Neural progenitor cell (in vitro differentiated cells): ENCODE measurements at regions not wholly inside any gene's neighbourhood (a gene's known extent, or its start where the extent isn't known, plus 50 kb on each side); places are given as distances from the start of the nearest gene placed in this dataset.
A peak's percentile ranks its signal among the peaks of the same experiment; 100 is the strongest.

Experiments
- DNase-seq: peaks from one replicate; pipeline ENCODE4 v3.0.0-alpha.2; 2016; ENCODE audit warnings: low spot score
- H2AFZ ChIP-seq: fragments of 200-600 bp; sonication (generic); replicated peaks from 2 replicates; pipeline ENCODE4 v1.6.1; 2016; ENCODE audit warnings: antibody characterized with exemption
- H3F3A ChIP-seq: fragments of 200-600 bp; sonication (generic); 2 replicates; pipeline ENCODE4 v1.6.1; 2016; ENCODE audit warnings: antibody characterized with exemption, low read depth
- H3K27ac ChIP-seq: fragments of 200-600 bp; sonication (generic); 2 replicates; pipeline ENCODE4 v1.5.1; 2016; ENCODE audit warnings: mild to moderate bottlenecking
- H3K27me3 ChIP-seq: fragments of 200-600 bp; sonication (generic); 2 replicates; pipeline ENCODE4 v1.6.1; 2016; ENCODE audit warnings: mild to moderate bottlenecking, moderate library complexity
- H3K36me3 ChIP-seq: fragments of 200-600 bp; sonication (generic); 2 replicates; pipeline ENCODE4 v1.5.1; 2016
- H3K4me1 ChIP-seq: fragments of 200-600 bp; sonication (generic); 2 replicates; pipeline ENCODE4 v1.6.1; 2016; ENCODE audit warnings: mixed run types
- H3K4me2 ChIP-seq: fragments of 200-600 bp; sonication (generic); 2 replicates; pipeline ENCODE4 v1.6.1; 2016
- H3K4me3 ChIP-seq: fragments of 200-600 bp; sonication (generic); 2 replicates; pipeline ENCODE4 v1.5.1; 2016
- H3K79me2 ChIP-seq: fragments of 200-600 bp; sonication (generic); 2 replicates; pipeline ENCODE4 v1.6.1; 2016; ENCODE audit warnings: low read depth
- H3K9ac ChIP-seq: fragments of 200-600 bp; sonication (generic); 2 replicates; pipeline ENCODE4 v1.6.1; 2016
- H3K9me3 ChIP-seq: fragments of 200-600 bp; sonication (generic); 2 replicates; pipeline ENCODE4 v1.5.1; 2016; ENCODE audit warnings: low read depth
- H4K20me1 ChIP-seq: fragments of 200-600 bp; sonication (generic); 2 replicates; pipeline ENCODE4 v1.6.1; 2016; ENCODE audit warnings: low read depth
- H3K27ac Mint-ChIP-seq: 3 replicates; pipeline ENCODE4 v1.8.0; 2021; ENCODE audit warnings: mixed read lengths
- H3K27me3 Mint-ChIP-seq: 2 replicates; pipeline ENCODE4 v1.8.0; 2022; ENCODE audit warnings: low read depth, mild to moderate bottlenecking, inconsistent platforms, moderate library complexity, mixed read lengths; ENCODE audit not compliant: insufficient read depth
- H3K36me3 Mint-ChIP-seq: 3 replicates; pipeline ENCODE4 v1.8.0; 2021; ENCODE audit warnings: mixed read lengths
- H3K4me1 Mint-ChIP-seq: 3 replicates; pipeline ENCODE4 v1.8.0; 2021; ENCODE audit warnings: mixed read lengths
- H3K4me3 Mint-ChIP-seq: 3 replicates; pipeline ENCODE4 v1.8.0; 2021; ENCODE audit warnings: mild to moderate bottlenecking, moderate library complexity, mixed read lengths
- H3K9me3 Mint-ChIP-seq: 3 replicates; pipeline ENCODE4 v1.8.0; 2020; ENCODE audit warnings: mixed read lengths
- CTCF ChIP-seq: fragments of 200-600 bp; sonication (generic); IDR thresholded peaks from 2 replicates; pipeline ENCODE4 v1.5.1; 2017; ENCODE audit warnings: antibody characterized with exemption, mild to moderate bottlenecking
- EZH2 ChIP-seq: fragments of 200-600 bp; sonication (generic); IDR thresholded peaks from 2 replicates; pipeline ENCODE4 v1.6.1; 2017; ENCODE audit warnings: antibody characterized with exemption, mild to moderate bottlenecking, moderate library complexity
- EZH2phosphoT487 ChIP-seq: fragments of 200-600 bp; sonication (generic); IDR thresholded peaks from 2 replicates; pipeline ENCODE4 v1.6.1; 2017; ENCODE audit warnings: antibody characterized with exemption

GRCh38 chr1:79264975-79265818 is 258.7 kb upstream of the ADGRL4 start:
- H3K4me3 Mint-ChIP-seq: no peak overlapping the region
- no peak overlapping the region for H3K4me2 ChIP-seq
- no peaks in the 10 kb centered on the region for H3K36me3 Mint-ChIP-seq
- no peak overlapping the region for H3K9ac ChIP-seq
- H3K27ac ChIP-seq: no peak overlapping the region
- H3K27me3 ChIP-seq: peaks cover 4% of the 10 kb centered on the region
- no peak for DNase-seq
- H3K79me2 ChIP-seq: no peaks in the 10 kb centered on the region
- no peaks in the 10 kb centered on the region for H3K27me3 Mint-ChIP-seq
- H3F3A ChIP-seq: peaks cover 7% of the 10 kb centered on the region
- TF ChIP-seq EZH2phosphoT487 (no peak), EZH2 (no peak), CTCF (no peak)
- no peaks in the 10 kb centered on the region for H3K9me3 ChIP-seq
- peaks cover 10% of the 10 kb centered on the region for H3K4me1 Mint-ChIP-seq
- no peak overlapping the region for H3K27ac Mint-ChIP-seq
- H3K9me3 Mint-ChIP-seq: no peaks in the 10 kb centered on the region
- H4K20me1 ChIP-seq: no peaks in the 10 kb centered on the region
- H2AFZ ChIP-seq: no peak overlapping the region
- peaks cover 17% of the 10 kb centered on the region for H3K4me1 ChIP-seq
- no peaks in the 10 kb centered on the region for H3K36me3 ChIP-seq
- H3K4me3 ChIP-seq: no peak overlapping the region

DNA sequence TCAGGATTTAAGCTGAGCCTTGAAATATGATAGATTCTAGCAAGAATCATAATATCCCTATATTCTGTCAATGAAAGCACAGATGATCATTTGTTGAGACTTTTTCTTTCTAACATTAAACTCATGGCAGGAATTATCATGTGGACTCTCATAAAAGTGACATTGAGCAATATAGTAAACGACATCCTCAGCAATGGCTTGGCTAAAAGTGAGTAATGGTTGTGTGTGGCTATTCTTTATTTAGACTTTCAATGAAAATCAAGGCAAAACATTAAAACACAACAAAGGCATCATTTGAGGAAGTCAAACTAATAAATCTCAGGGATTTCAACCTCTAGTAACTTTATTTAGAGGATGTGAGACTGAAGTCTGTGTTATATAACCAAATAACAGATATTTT is 257.8 kb upstream of the ADGRL4 start:
- Histone ChIP-seq H3K36me3 (no peaks in the 10 kb centered on the region), H3K9me3 (no peaks in the 10 kb centered on the region), H3K4me2 (no peak overlapping the region), H3F3A (peaks cover 7% of the 10 kb centered on the region), H3K79me2 (no peaks in the 10 kb centered on the region), H3K27ac (no peak overlapping the region), H4K20me1 (no peaks in the 10 kb centered on the region), H3K27me3 (peaks cover 4% of the 10 kb centered on the region), H3K4me3 (no peak overlapping the region), H3K9ac (no peak overlapping the region), H3K4me1 (peaks cover 17% of the 10 kb centered on the region), H2AFZ (no peak overlapping the region)
- peaks cover 10% of the 10 kb centered on the region for H3K4me1 Mint-ChIP-seq
- no peak for TF ChIP-seq EZH2
- no peak for TF ChIP-seq CTCF
- TF ChIP-seq EZH2phosphoT487: no peak
- no peaks in the 10 kb centered on the region for H3K36me3 Mint-ChIP-seq
- DNase-seq: no peak
- no peaks in the 10 kb centered on the region for H3K27me3 Mint-ChIP-seq
- H3K27ac Mint-ChIP-seq: no peak overlapping the region
- no peak overlapping the region for H3K4me3 Mint-ChIP-seq
- no peaks in the 10 kb centered on the region for H3K9me3 Mint-ChIP-seq

DNA sequence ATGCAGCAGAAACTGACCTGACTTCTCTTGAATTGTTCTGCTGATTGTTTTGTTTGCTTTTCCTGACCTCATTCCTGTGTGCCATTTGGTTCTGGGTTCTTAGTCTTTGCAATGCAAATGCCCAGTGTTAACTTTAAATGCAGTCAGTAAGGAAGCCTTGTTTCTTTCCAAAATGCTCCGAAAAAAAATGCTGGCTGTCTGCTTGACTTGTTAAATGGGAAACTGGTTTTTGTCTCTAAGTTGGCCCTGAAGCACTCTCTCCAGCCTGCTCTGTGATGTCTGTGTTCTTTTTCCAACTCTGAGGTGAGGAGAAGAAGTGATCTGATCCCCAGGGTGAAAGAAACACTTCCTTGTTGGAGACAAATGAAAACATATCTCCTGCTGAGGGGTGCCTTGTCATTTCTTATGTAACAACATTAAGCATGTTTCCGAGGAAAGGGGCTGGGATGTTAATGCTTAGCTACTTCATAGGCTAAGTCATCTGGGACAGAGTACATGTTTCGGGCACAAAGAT is 256.3 kb upstream of the ADGRL4 start:
- peaks cover 4% of the 10 kb centered on the region for H3K27me3 ChIP-seq
- no peak overlapping the region for H3K27ac ChIP-seq
- no peaks in the 10 kb centered on the region for H3K79me2 ChIP-seq
- H3K36me3 Mint-ChIP-seq: no peaks in the 10 kb centered on the region
- no peaks in the 10 kb centered on the region for H3K9me3 ChIP-seq
- no peaks in the 10 kb centered on the region for H3K9me3 Mint-ChIP-seq
- H2AFZ ChIP-seq: peak overlapping the region; percentile 85
- peaks cover 7% of the 10 kb centered on the region for H3F3A ChIP-seq
- H3K4me3 ChIP-seq: no peak overlapping the region
- H3K9ac ChIP-seq: no peak overlapping the region
- H3K27ac Mint-ChIP-seq: no peak overlapping the region
- H3K36me3 ChIP-seq: no peaks in the 10 kb centered on the region
- peak; percentile 25 for DNase-seq
- H3K4me3 Mint-ChIP-seq: no peak overlapping the region
- TF ChIP-seq EZH2 (no peak), EZH2phosphoT487 (no peak), CTCF (no peak)
- no peaks in the 10 kb centered on the region for H3K27me3 Mint-ChIP-seq
- H3K4me1 Mint-ChIP-seq: peaks cover 10% of the 10 kb centered on the region
- H4K20me1 ChIP-seq: no peaks in the 10 kb centered on the region
- peak overlapping the region; percentile 59 for H3K4me2 ChIP-seq
- peaks cover 17% of the 10 kb centered on the region for H3K4me1 ChIP-seq
